Large intestine (tissue), 3 donors: ENCODE measurements at regions not wholly inside any gene's neighbourhood (a gene's known extent, or its start where the extent isn't known, plus 50 kb on each side); places are given as distances from the start of the nearest gene placed in this dataset.

Experiments used
- DNase-seq, 2 donors: peaks; one replicate each; pipeline versions ENCODE4 v3.0.0 to v3.0.0-alpha.2; 2013
- H3K27ac ChIP-seq: one replicate; pipeline ENCODE4 v1.5.1; 2013; ENCODE audit warnings: low read length
- H3K27me3 ChIP-seq: 2 replicates; pipeline ENCODE4 v1.6.1; 2013; ENCODE audit warnings: low read length; ENCODE audit not compliant: control insufficient read depth, insufficient read depth
- H3K36me3 ChIP-seq: 2 replicates; pipeline ENCODE4 v1.6.1; 2013; ENCODE audit warnings: low read length; ENCODE audit not compliant: control insufficient read depth, insufficient read depth
- H3K4me1 ChIP-seq: one replicate; pipeline ENCODE4 v1.6.1; 2013; ENCODE audit warnings: low read length; ENCODE audit not compliant: control insufficient read depth, insufficient read depth
- H3K4me3 ChIP-seq: one replicate; pipeline ENCODE4 v1.5.1; 2013; ENCODE audit warnings: low read length
- H3K9me3 ChIP-seq: one replicate; pipeline ENCODE4 v1.6.1; 2013; ENCODE audit warnings: mild to moderate bottlenecking, low read depth, low read length, moderate library complexity; ENCODE audit not compliant: control insufficient read depth
- whole genome bisulfite sequencing: methylation state at CpG from one replicate; pipeline ENCODE4 v1.1.5; 2013; ENCODE audit warnings: low lambda C conversion rate; ENCODE audit not compliant: insufficient coverage; 5-methylcytosine and 5-hydroxymethylcytosine counted together

- Histone ChIP-seq H3K36me3 (no peaks in the 10 kb centered on the region), H3K4me3 (no peak overlapping the region), H3K27ac (peak overlapping the region; percentile 93), H3K9me3 (peaks cover 7% of the 10 kb centered on the region), H3K27me3 (peaks cover 3% of the 10 kb centered on the region), H3K4me1 (peaks cover 38% of the 10 kb centered on the region)
- DNase-seq = peak; percentile 92 to 98
- WGBS = 40% methylated on average over 1 of the region's 20 CpGs
Observed at GRCh38 chr6:167676000-167676665, 150.6 kb upstream of the AFDN start.

GRCh38 chr6:167676666-167677421, 149.9 kb upstream of the AFDN start:
- no peak overlapping the region for H3K4me3 ChIP-seq
- H3K9me3 ChIP-seq = peaks cover 5% of the 10 kb centered on the region
- H3K27ac ChIP-seq = peak overlapping the region; percentile 93
- H3K4me1 ChIP-seq = peaks cover 40% of the 10 kb centered on the region
- peak; percentile 40 to 75 for DNase-seq
- H3K36me3 ChIP-seq = no peaks in the 10 kb centered on the region
- WGBS = 33% methylated on average over 1 of the region's 12 CpGs
- peaks cover 3% of the 10 kb centered on the region for H3K27me3 ChIP-seq

GRCh38 chr6:167677422-167677789, 149.3 kb upstream of the AFDN start:
- Histone ChIP-seq H3K4me3 (no peak overlapping the region), H3K27ac (peak overlapping the region; percentile 93), H3K9me3 (no peaks in the 10 kb centered on the region), H3K4me1 (peaks cover 43% of the 10 kb centered on the region), H3K27me3 (peaks cover 3% of the 10 kb centered on the region), H3K36me3 (no peaks in the 10 kb centered on the region)
- WGBS = no CpG with 5 or more reads among the region's 9 CpGs
- DNase-seq = no peak

DNA sequence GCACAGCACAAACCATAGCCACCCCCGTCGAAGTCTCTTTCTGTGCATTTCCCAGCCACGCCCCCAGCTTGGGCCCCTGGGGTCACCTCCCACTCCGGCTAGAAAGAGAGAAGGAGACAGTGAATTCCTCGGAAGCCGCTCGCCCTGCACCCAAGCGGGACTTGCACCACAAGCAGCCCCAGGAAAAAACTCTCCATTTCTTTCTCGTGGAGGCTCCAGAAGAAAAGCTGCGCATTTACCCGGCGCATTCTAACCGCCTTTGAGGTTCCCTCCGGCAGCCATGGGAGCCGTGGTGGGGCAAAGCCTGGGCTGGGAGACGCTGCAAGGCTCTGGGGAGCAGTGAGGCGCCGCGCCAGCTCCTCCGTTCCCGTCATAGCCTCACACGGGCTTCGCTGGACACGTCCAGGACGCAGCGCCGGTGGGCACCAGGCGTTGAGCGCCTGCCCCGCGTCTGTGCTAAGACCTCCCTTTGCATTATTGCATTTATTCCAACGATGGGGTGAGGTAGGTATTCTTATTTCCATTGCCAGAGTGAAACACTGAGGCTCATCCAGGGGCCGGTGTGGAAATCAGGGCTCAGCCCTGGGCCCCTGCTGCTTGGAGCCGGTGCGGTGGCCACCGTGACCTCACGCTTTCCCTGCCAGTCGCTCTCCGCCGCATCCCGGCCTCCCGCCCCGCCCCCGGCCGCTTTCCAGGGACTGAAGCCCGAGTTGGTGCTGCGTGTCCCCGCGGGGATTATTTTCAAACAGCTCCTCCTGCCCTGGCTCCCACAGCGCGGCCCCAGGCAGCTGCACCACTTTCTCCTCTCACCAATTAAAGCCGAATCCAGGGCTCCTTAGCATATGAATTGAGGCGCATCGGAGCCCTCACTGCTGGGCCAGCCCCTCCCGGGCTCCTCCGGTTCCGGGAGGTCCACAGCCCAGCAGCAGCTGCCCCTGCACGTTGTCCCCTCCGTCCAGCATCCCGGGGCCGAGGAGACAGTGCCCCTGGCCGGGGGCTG, 148.3 kb upstream of the AFDN start:
- Histone ChIP-seq H3K4me3 (peak overlapping the region; percentile 69), H3K27me3 (peaks cover 3% of the 10 kb centered on the region), H3K36me3 (no peaks in the 10 kb centered on the region), H3K27ac (peak overlapping the region; percentile 57), H3K9me3 (no peaks in the 10 kb centered on the region), H3K4me1 (peaks cover 52% of the 10 kb centered on the region)
- DNase-seq = peak in 1 of 2 donors; percentile 71
- WGBS = no CpG with 5 or more reads among the region's 62 CpGs

DNA sequence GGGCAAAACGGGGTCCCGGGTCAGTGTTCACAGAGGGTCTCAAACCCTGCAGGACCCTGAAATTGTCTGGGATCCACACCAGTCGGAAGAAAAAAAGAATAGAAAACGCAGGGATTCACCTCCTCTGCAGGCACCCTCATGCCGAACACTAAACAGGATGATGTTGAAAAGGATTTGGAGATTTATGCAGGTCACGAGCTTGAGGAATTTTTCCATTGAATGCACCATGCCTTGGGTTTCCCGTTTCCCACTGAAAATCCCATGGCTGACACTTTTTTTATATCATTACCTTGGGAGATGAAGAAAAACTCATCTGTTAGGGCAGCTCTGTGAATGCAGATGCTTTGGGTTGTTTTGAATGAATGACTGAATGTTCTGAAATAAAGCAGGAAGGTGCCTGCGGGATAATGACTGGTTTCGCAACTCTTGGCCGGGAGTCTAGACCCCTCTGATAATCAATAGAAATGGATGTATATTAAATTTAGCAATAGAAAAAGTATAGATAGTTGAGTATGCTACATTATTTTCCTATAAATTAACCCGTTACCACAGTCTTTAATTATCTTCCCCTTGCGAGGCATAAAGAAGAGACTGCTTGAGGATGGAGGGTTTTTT, 147.5 kb upstream of the AFDN start:
- DNase-seq = no peak
- Histone ChIP-seq H3K27me3 (peaks cover 3% of the 10 kb centered on the region), H3K27ac (no peak overlapping the region), H3K4me1 (peaks cover 55% of the 10 kb centered on the region), H3K9me3 (no peaks in the 10 kb centered on the region), H3K36me3 (no peaks in the 10 kb centered on the region), H3K4me3 (peak overlapping the region; percentile 69)
- 90% methylated on average over 4 of the region's 12 CpGs for WGBS

- no peaks in the 10 kb centered on the region for H3K36me3 ChIP-seq
- DNase-seq = no peak
- no CpG with 5 or more reads among the region's 15 CpGs for WGBS
- peaks cover 3% of the 10 kb centered on the region for H3K27me3 ChIP-seq
- peaks cover 57% of the 10 kb centered on the region for H3K4me1 ChIP-seq
- H3K4me3 ChIP-seq = no peak overlapping the region
- no peaks in the 10 kb centered on the region for H3K9me3 ChIP-seq
- no peak overlapping the region for H3K27ac ChIP-seq
Observed at GRCh38 chr6:167679790-167680604, 146.7 kb upstream of the AFDN start.

DNA sequence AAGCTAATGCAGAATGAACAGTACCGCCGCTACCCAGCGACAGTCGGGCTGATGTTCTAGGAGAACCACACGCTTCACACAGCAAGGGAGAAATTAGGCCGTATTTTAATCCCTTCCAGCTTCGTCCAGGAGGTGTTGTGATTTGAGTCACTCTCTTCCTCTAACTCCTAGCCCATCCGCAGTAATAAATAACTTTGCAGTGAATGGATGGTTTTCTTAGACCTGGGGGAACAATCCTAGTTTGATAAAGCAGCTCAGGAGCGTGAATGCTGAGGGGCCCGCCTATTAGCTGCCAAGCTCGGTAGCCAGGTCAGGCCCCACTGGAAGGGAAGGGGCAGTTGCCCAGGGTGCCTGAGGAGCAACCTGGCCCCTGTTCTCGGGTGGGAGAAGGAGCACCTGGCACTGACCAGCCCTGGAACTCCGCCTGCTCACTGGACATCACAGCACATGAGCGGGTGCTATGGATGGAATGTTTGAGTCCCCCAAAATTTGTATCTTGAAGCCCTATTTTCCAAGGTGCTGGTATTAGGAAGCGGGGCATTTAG, 146.0 kb upstream of the AFDN start:
- no peak for DNase-seq
- Histone ChIP-seq H3K27ac (no peak overlapping the region), H3K4me3 (no peak overlapping the region), H3K27me3 (peaks cover 3% of the 10 kb centered on the region), H3K36me3 (no peaks in the 10 kb centered on the region), H3K9me3 (no peaks in the 10 kb centered on the region), H3K4me1 (peaks cover 50% of the 10 kb centered on the region)
- 93% methylated on average over 3 of the region's 15 CpGs for WGBS

DNA sequence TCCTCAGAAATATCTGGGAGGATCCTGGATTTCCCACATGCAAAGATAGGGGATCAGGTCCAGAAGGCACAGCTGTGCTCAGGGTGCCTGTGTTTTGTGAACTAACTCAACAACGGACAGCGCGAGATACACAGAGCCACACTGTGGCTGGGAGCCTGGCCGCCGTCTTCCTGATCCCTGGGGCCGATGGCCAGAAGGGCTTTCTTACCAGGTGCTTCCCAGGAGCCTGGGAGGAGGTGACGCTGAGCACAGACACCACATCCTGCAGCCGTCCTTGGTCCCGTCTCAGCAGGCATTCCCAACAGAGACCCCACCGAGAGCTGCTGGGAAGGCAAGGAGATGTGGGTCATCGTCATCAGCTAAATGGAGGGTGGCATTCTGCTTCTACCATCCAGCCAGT, 144.6 kb upstream of the AFDN start:
- no peak overlapping the region for H3K27ac ChIP-seq
- peaks cover 37% of the 10 kb centered on the region for H3K4me1 ChIP-seq
- H3K4me3 ChIP-seq = no peak overlapping the region
- no peaks in the 10 kb centered on the region for H3K9me3 ChIP-seq
- no peak for DNase-seq
- WGBS = 83% methylated on average over 1 of the region's 11 CpGs
- no peaks in the 10 kb centered on the region for H3K36me3 ChIP-seq
- peaks cover 3% of the 10 kb centered on the region for H3K27me3 ChIP-seq

- H3K9me3 ChIP-seq = no peaks in the 10 kb centered on the region
- DNase-seq = no peak
- H3K36me3 ChIP-seq = no peaks in the 10 kb centered on the region
- H3K4me3 ChIP-seq = no peak overlapping the region
- peak overlapping the region; percentile 68 for H3K27ac ChIP-seq
- peaks cover 3% of the 10 kb centered on the region for H3K27me3 ChIP-seq
- WGBS = no CpG with 5 or more reads among the region's 5 CpGs
- peaks cover 32% of the 10 kb centered on the region for H3K4me1 ChIP-seq
Observed at GRCh38 chr6:167682546-167683027, 144.1 kb upstream of the AFDN start.
